GM12878 (cell line): ENCODE measurements at regions not wholly inside any gene's neighbourhood (a gene's known extent, or its start where the extent isn't known, plus 50 kb on each side); places are given as distances from the start of the nearest gene placed in this dataset.

Source experiments
- ATAC-seq: fragments of 200-7000 bp; cut with Tn5 transposase; 3 replicates; pipeline ENCODE4 v1.9.1; 2020; ENCODE audit warnings: mild to moderate bottlenecking, moderate library complexity
- BruUV-seq: library from RNA; stranded (reverse); fragments of 400-500 nt; replicated peaks from 2 replicates; lab custom pipeline; 2021; lab: Mats Ljungman, UMichigan
- CTCF ChIA-PET: fragments of 300-600 bp; sonication (Branson Sonifier 250); formaldehyde crosslinking; extraction: SDS; loops from one replicate; lab custom pipeline; 2021; ENCODE audit warnings: inconsistent platforms; lab: Yijun Ruan, JAX
- POLR2A ChIA-PET: fragments of 350-600 bp; formaldehyde crosslinking; extraction: SDS; loops from one replicate; lab custom pipeline; 2021; ENCODE audit warnings: inconsistent platforms; lab: Charles Lee
- RAD21 ChIA-PET: fragments of 300-600 bp; sonication (Branson Sonifier 250); formaldehyde crosslinking; loops from one replicate; lab custom pipeline; 2023; ENCODE audit warnings: antibody characterized with exemption; ENCODE audit not compliant: unreplicated experiment; lab: Charles Lee
- SMC1A ChIA-PET: fragments of 300-600 bp; sonication (Branson Sonifier 250); formaldehyde crosslinking; loops from one replicate; lab custom pipeline; 2023; ENCODE audit not compliant: unreplicated experiment, uncharacterized antibody; lab: Charles Lee
- DNase-seq: peaks from one replicate; pipeline ENCODE4 v3.0.0-alpha.2; 2011; ENCODE audit warnings: low read depth, low spot score
- FAIRE-seq: peaks from 3 replicates; lab custom pipeline; 2011; peaks lifted over from hg19 to GRCh38; lab: Jason Lieb, UNC
- H2AFZ ChIP-seq: 2 replicates; pipeline ENCODE4 v1.6.0; 2011; ENCODE audit warnings: low read depth, low read length, control low read depth; ENCODE audit not compliant: control insufficient read depth
- H3K27ac ChIP-seq: 2 replicates; pipeline ENCODE4 v1.5.1; 2011; ENCODE audit warnings: control low read depth; ENCODE audit not compliant: control insufficient read depth, insufficient read depth
- H3K27me3 ChIP-seq, 2 experiments: replicated peaks in 1 of 2; 2 replicates each; pipeline versions ENCODE4 v1.6.0 to v1.6.1; 2011; ENCODE audit warnings: low read length in 1 of 2; ENCODE audit not compliant: control insufficient read depth in 2 of 2, insufficient read depth in 2 of 2
- H3K36me3 ChIP-seq, 2 experiments: 2 replicates each; pipeline ENCODE4 v1.5.1; 2011; ENCODE audit warnings: low read length in 1 of 2; ENCODE audit not compliant: control insufficient read depth in 2 of 2, insufficient read depth in 2 of 2
- H3K4me1 ChIP-seq: 2 replicates; pipeline ENCODE4 v1.6.1; 2011; ENCODE audit warnings: mild to moderate bottlenecking, low read length, moderate library complexity, mixed read lengths; ENCODE audit not compliant: control insufficient read depth, insufficient read depth
- H3K4me2 ChIP-seq: 2 replicates; pipeline ENCODE4 v1.6.0; 2011; ENCODE audit warnings: control low read depth; ENCODE audit not compliant: control insufficient read depth, insufficient read depth
- H3K4me3 ChIP-seq: fragments of 200-600 bp; sonication (generic); 2 replicates; pipeline ENCODE4 v1.5.1; 2016
- H3K79me2 ChIP-seq: 2 replicates; pipeline ENCODE4 v1.6.0; 2011; ENCODE audit warnings: low read length; ENCODE audit not compliant: control insufficient read depth, insufficient read depth
- H3K9ac ChIP-seq: 2 replicates; pipeline ENCODE4 v1.8.0; 2011; ENCODE audit warnings: low read length, control low read depth, mixed read lengths; ENCODE audit not compliant: control insufficient read depth, insufficient read depth
- H3K9me3 ChIP-seq: replicated peaks from 3 replicates; pipeline ENCODE4 v1.5.1; 2011; ENCODE audit warnings: mild to moderate bottlenecking, low read length; ENCODE audit not compliant: control insufficient read depth, insufficient read depth
- H4K20me1 ChIP-seq: 2 replicates; pipeline ENCODE4 v1.6.0; 2011; ENCODE audit not compliant: control insufficient read depth, insufficient read depth
- ATF7 ChIP-seq: fragments of 450-650 bp; IDR thresholded peaks from 2 replicates; pipeline ENCODE4 v1.6.1; 2016; ENCODE audit warnings: low read depth, mild to moderate bottlenecking
- BACH1 ChIP-seq: fragments of 450-650 bp; IDR thresholded peaks from 2 replicates; pipeline ENCODE4 v1.6.1; 2017; ENCODE audit warnings: mild to moderate bottlenecking, borderline replicate concordance
- CHD1 ChIP-seq: IDR thresholded peaks from 2 replicates; pipeline ENCODE4 v1.6.1; 2012; ENCODE audit warnings: low read depth, low read length, improper control_type of control experiment
- E4F1 ChIP-seq: fragments of 450-650 bp; IDR thresholded peaks from 2 replicates; pipeline ENCODE4 v1.6.1; 2018; ENCODE audit warnings: borderline replicate concordance, mild to moderate bottlenecking; ENCODE audit not compliant: partially characterized antibody
- ETV6 ChIP-seq, 2 experiments: fragments of 450-650 bp in 1 of 2; IDR thresholded peaks in 1 of 2; conservative IDR thresholded peaks in 1 of 2; 2 replicates each; pipeline ENCODE4 v1.6.1; 2014; ENCODE audit warnings: antibody characterized with exemption in 1 of 2, borderline replicate concordance in 1 of 2, low read depth in 1 of 2, mild to moderate bottlenecking in 1 of 2, moderate library complexity in 1 of 2
- IKZF2 ChIP-seq, 2 experiments: fragments of 450-650 bp; IDR thresholded peaks; 2 replicates each; pipeline ENCODE4 v1.6.1; 2017; ENCODE audit warnings: mild to moderate bottlenecking in 2 of 2, moderate library complexity in 2 of 2
- KLF5 ChIP-seq: fragments of 450-650 bp; IDR thresholded peaks from 2 replicates; pipeline ENCODE4 v1.6.1; 2014; ENCODE audit warnings: mild to moderate bottlenecking; ENCODE audit not compliant: partially characterized antibody
- MYB ChIP-seq: fragments of 150-350 bp; IDR thresholded peaks from 2 replicates; pipeline ENCODE4 v1.6.1; 2014; ENCODE audit warnings: mild to moderate bottlenecking, low read depth, low read length, borderline replicate concordance
- NR2C1 ChIP-seq: fragments of 450-650 bp; IDR thresholded peaks from 2 replicates; pipeline ENCODE4 v1.6.1; 2017; ENCODE audit warnings: antibody characterized with exemption, mild to moderate bottlenecking, moderate library complexity
- PKNOX1 ChIP-seq: fragments of 450-650 bp; IDR thresholded peaks from 2 replicates; pipeline ENCODE4 v1.6.1; 2016; ENCODE audit warnings: mild to moderate bottlenecking
- POLR2AphosphoS2 ChIP-seq: IDR thresholded peaks from 2 replicates; pipeline ENCODE4 v1.6.1; 2011; ENCODE audit warnings: low read depth, mild to moderate bottlenecking, low read length, improper control_type of control experiment, moderate library complexity
- RB1 ChIP-seq: fragments of 450-650 bp; formaldehyde crosslinking; IDR thresholded peaks from 2 replicates; pipeline ENCODE4 v1.6.1; 2017; ENCODE audit warnings: mild to moderate bottlenecking, borderline replicate concordance
- RFX5 ChIP-seq: IDR thresholded peaks from 2 replicates; pipeline ENCODE4 v1.6.1; 2011; ENCODE audit warnings: low read depth, low read length, improper control_type of control experiment
- SIN3A ChIP-seq: IDR thresholded peaks from 2 replicates; pipeline ENCODE4 v1.6.1; 2012; ENCODE audit warnings: low read depth, low read length, improper control_type of control experiment
- SMC3 ChIP-seq: IDR thresholded peaks from 2 replicates; pipeline ENCODE4 v1.6.1; 2011; ENCODE audit warnings: low read length, improper control_type of control experiment, borderline replicate concordance
- TCF7 ChIP-seq: IDR thresholded peaks from 2 replicates; pipeline ENCODE4 v1.6.1; 2014; ENCODE audit warnings: antibody characterized with exemption, borderline replicate concordance
- ZNF622 ChIP-seq: fragments of 450-650 bp; IDR thresholded peaks from 2 replicates; pipeline ENCODE4 v1.6.1; 2017; ENCODE audit warnings: mild to moderate bottlenecking, inconsistent platforms
- ZNF687 ChIP-seq: fragments of 450-650 bp; IDR thresholded peaks from 2 replicates; pipeline ENCODE4 v1.6.1; 2017; ENCODE audit warnings: mild to moderate bottlenecking, moderate library complexity
- ZZZ3 ChIP-seq: IDR thresholded peaks from 2 replicates; pipeline ENCODE4 v1.6.1; 2011; ENCODE audit warnings: low read depth; ENCODE audit not compliant: control insufficient read depth, insufficient read length
- in situ Hi-C: fragments of 300-500 bp; cut with MboI; formaldehyde crosslinking; loops from 9 replicates; pipeline ENCODE4 v1.14.3; 2018; ENCODE audit warnings: mixed read lengths
- intact Hi-C: fragments of 100-400 bp; cut with micrococcal nuclease; formaldehyde crosslinking; loops from one replicate; pipeline ENCODE4 v1.14.2; 2022; ENCODE audit not compliant: unreplicated experiment

GRCh38 chr4:66923081-66923865, 622.0 kb downstream of the CENPC start:
- Histone ChIP-seq H3K4me3 (no peak overlapping the region), H3K27me3 (no peaks in the 10 kb centered on the region), H3K9me3 (no peaks in the 10 kb centered on the region), H3K79me2 (no peaks in the 10 kb centered on the region), H3K4me2 (no peak overlapping the region), H3K4me1 (no peaks in the 10 kb centered on the region), H4K20me1 (no peaks in the 10 kb centered on the region), H2AFZ (no peak overlapping the region), H3K36me3 (no peaks in the 10 kb centered on the region), H3K9ac (no peak overlapping the region), H3K27ac (no peak overlapping the region)
- ChIA-PET SMC1A (no interaction called here), CTCF (no interaction called here), POLR2A (no interaction called here), RAD21 (no interaction called here)
- no peak for ATAC-seq
- no TSS peak for BruUV-seq
- FAIRE-seq: no peak
- DNase-seq: no peak
- in situ Hi-C loops: no loop called here
- intact Hi-C loops: no loop called here
- TF ChIP-seq BACH1 (no peak), ZNF622 (no peak), NR2C1 (no peak), PKNOX1 (no peak), CHD1 (no peak), MYB (no peak), ATF7 (no peak), POLR2AphosphoS2 (no peak), ZNF687 (no peak), RB1 (no peak), E4F1 (no peak), ZZZ3 (no peak), KLF5 (no peak), ETV6 (conservative IDR thresholded peaks at IDR 0.05 in 1 of 2, IDR thresholded peaks at IDR 0.05 in 1 of 2; ENCODE audit: borderline replicate concordance in 1 of 2, low read depth in 1 of 2) (no peak), SMC3 (no peak), SIN3A (no peak), RFX5 (no peak), IKZF2 (IDR thresholded peaks at IDR 0.05) (no peak), TCF7 (no peak)
